ENCODE measurements at regions not wholly inside any gene's neighbourhood (a gene's known extent, or its start where the extent isn't known, plus 50 kb on each side); places are given as distances from the start of the nearest gene placed in this dataset.
"Not testable (repeated sequence)": the region's sequence is repeated elsewhere in the genome, so short reads cannot be mapped to it uniquely, and the experiment has no call there.

DNA sequence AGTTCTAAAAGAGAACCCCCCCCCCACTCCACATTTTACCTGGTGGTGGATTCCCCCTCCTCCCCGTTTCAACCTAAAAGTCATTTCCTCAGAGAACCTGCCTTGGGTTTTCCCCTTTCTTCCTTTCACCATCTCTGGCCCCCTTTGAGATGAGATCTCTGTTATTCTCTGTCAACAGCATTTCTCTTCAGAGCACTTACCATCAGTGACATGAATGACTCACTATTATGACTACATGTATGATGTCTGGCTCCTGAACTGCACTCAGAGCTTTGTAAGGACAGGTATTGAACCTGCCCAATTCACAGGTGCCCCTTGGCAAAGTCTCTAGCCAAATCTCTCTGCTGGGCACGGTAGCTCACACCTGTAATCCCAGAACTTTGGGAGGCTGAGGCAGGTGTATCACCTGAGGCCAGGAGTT is 61.4 kb upstream of the JARID2 start:
- Mint-ChIP-seq H3K27ac (ENCODE audit: unreplicated experiment) (no peak overlapping the region), H3K4me3 (no peak overlapping the region), H3K4me1 (no peaks in the 10 kb centered on the region), H3K9me3 (no peaks in the 10 kb centered on the region), H3K36me3 (ENCODE audit: low read depth) (no peaks in the 10 kb centered on the region), H3K27me3 (ENCODE audit: low read depth) (peaks cover 17% of the 10 kb centered on the region)
- TF ChIP-seq, protein P1, sequence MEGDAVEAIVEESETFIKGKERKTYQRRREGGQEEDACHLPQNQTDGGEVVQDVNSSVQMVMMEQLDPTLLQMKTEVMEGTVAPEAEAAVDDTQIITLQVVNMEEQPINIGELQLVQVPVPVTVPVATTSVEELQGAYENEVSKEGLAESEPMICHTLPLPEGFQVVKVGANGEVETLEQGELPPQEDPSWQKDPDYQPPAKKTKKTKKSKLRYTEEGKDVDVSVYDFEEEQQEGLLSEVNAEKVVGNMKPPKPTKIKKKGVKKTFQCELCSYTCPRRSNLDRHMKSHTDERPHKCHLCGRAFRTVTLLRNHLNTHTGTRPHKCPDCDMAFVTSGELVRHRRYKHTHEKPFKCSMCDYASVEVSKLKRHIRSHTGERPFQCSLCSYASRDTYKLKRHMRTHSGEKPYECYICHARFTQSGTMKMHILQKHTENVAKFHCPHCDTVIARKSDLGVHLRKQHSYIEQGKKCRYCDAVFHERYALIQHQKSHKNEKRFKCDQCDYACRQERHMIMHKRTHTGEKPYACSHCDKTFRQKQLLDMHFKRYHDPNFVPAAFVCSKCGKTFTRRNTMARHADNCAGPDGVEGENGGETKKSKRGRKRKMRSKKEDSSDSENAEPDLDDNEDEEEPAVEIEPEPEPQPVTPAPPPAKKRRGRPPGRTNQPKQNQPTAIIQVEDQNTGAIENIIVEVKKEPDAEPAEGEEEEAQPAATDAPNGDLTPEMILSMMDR (conservative IDR thresholded peaks at IDR 0.05): no peak
- no peak for DNase-seq (ENCODE audit: low read depth, low spot score)

DNA sequence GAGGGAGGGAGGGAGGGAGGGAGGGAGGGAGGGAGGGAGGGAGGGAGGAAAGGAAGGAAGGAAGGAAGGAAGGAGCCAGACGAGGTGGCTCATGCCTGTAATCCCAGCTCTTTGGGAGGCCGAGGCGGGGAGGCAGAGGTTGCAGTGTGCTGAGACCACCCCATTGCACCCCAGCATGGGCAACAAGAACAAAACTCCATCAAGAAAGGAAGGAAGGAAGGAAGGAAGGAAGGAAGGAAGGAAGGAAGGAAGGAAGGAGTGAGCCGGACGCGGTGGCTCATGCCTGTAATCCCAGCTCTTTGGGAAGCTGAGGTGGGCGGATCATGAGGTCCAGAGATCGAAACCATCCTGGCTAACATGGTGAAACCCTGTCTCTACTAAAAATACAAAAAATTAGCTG is 60.8 kb upstream of the JARID2 start:
- not testable (repeated sequence) for H3K4me1 Mint-ChIP-seq; DNase-seq (ENCODE audit: low read depth, low spot score); H3K36me3 Mint-ChIP-seq (ENCODE audit: low read depth); H3K27ac Mint-ChIP-seq (ENCODE audit: unreplicated experiment); H3K9me3 Mint-ChIP-seq; H3K4me3 Mint-ChIP-seq
- peaks cover 17% of the 10 kb centered on the region for H3K27me3 Mint-ChIP-seq (ENCODE audit: low read depth)

DNA sequence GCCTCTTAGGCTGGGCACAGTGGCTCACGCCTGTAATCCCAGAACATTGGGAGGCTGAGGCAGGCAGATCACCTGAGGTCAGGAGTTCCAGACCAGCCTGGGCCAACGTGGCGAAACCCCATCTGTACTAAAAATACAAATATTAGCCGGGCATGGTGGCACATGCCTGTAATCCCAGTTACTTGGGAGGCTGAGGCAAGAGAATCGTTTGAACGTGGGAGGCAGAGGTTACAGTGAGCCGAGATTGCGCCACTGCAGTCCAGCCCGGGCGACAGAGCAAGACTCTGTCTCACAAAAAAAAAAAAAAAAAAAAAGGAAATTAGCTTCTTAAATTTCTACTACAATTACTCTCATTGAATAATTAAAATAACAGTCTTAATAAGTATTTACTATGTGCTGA is 52.4 kb upstream of the JARID2 start:
- not testable (repeated sequence) for H3K36me3 Mint-ChIP-seq (ENCODE audit: low read depth); H3K27ac Mint-ChIP-seq (ENCODE audit: unreplicated experiment); H3K27me3 Mint-ChIP-seq (ENCODE audit: low read depth); H3K4me1 Mint-ChIP-seq; DNase-seq (ENCODE audit: low read depth, low spot score); H3K9me3 Mint-ChIP-seq; H3K4me3 Mint-ChIP-seq

DNA sequence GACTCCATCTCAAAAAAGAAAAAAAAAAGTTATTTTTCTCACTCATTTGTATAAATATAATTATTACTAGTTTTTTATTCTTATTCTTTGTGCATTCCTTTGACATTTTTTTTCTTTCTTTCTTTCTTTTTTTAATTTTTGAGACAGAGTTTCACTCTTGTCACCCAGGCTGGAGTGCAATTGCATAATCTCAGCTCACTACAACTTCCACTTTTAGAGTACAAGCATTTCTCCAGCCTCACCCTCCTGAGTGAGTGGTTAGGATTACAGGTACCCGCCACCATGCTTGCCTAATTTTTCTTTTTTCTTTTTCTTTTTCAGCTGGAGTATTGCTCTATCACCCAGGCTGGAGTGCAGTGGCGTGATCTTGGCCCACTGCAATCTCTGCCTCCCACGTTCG is 51.4 kb upstream of the JARID2 start:
- H3K36me3 Mint-ChIP-seq (ENCODE audit: low read depth): no peaks in the 10 kb centered on the region
- H3K4me3 Mint-ChIP-seq: no peak overlapping the region
- H3K27me3 Mint-ChIP-seq (ENCODE audit: low read depth): no peaks in the 10 kb centered on the region
- no peaks in the 10 kb centered on the region for H3K9me3 Mint-ChIP-seq
- TF ChIP-seq, protein P1 (conservative IDR thresholded peaks at IDR 0.05): no peak
- H3K4me1 Mint-ChIP-seq: no peaks in the 10 kb centered on the region
- H3K27ac Mint-ChIP-seq (ENCODE audit: unreplicated experiment): no peak overlapping the region
- no peak for DNase-seq (ENCODE audit: low read depth, low spot score)
